PC-3 (cell line): ENCODE measurements at regions not wholly inside any gene's neighbourhood (a gene's known extent, or its start where the extent isn't known, plus 50 kb on each side); places are given as distances from the start of the nearest gene placed in this dataset.

Source experiments
- ATAC-seq: fragments of 200-7000 bp; cut with Tn5 transposase; 2 replicates; pipeline ENCODE4 v1.9.1; 2020; ENCODE audit warnings: mild to moderate bottlenecking, moderate library complexity
- BruUV-seq: library from RNA; stranded (reverse); fragments of 400-500 nt; replicated peaks from 2 replicates; lab custom pipeline; 2021; lab: Mats Ljungman, UMichigan
- CTCF ChIA-PET: fragments of 300-600 bp; sonication (Branson Sonifier 250); formaldehyde crosslinking; loops from one replicate; lab custom pipeline; 2022; ENCODE audit warnings: antibody characterized with exemption; lab: Charles Lee
- POLR2A ChIA-PET: fragments of 300-600 bp; sonication (Branson Sonifier 250); formaldehyde crosslinking; loops from one replicate; lab custom pipeline; 2022; ENCODE audit warnings: antibody characterized with exemption; ENCODE audit not compliant: unreplicated experiment; lab: Charles Lee
- DNase-seq: peaks from one replicate; pipeline ENCODE4 v3.0.0-alpha.2; 2015
- H2AFZ ChIP-seq: fragments of 300-600 bp; sonication (generic); 2 replicates; pipeline ENCODE4 v1.6.0; 2016; ENCODE audit warnings: antibody characterized with exemption, low read length
- H3F3A ChIP-seq: fragments of 300-600 bp; sonication (generic); one replicate; pipeline ENCODE4 v1.6.0; 2017; ENCODE audit warnings: antibody characterized with exemption, low read length, control low read depth, mild to moderate bottlenecking; ENCODE audit not compliant: unreplicated experiment
- H3K27ac ChIP-seq: fragments of 300-600 bp; sonication (generic); 2 replicates; pipeline ENCODE4 v1.5.1; 2016; ENCODE audit warnings: mild to moderate bottlenecking, low read length
- H3K27me3 ChIP-seq: fragments of 300-600 bp; sonication (generic); 2 replicates; pipeline ENCODE4 v1.6.1; 2016; ENCODE audit warnings: low read length, mixed read lengths
- H3K36me3 ChIP-seq: fragments of 300-600 bp; sonication (generic); 2 replicates; pipeline ENCODE4 v1.6.1; 2016; ENCODE audit warnings: low read depth, mixed run types, low read length, mixed read lengths
- H3K4me1 ChIP-seq: fragments of 300-600 bp; sonication (generic); 2 replicates; pipeline ENCODE4 v1.5.1; 2016; ENCODE audit warnings: low read length; ENCODE audit not compliant: insufficient read depth
- H3K4me2 ChIP-seq: fragments of 300-600 bp; sonication (generic); 2 replicates; pipeline ENCODE4 v1.6.0; 2016; ENCODE audit warnings: low read length
- H3K4me3 ChIP-seq: fragments of 300-600 bp; sonication (generic); 2 replicates; pipeline ENCODE4 v1.5.1; 2016; ENCODE audit warnings: mild to moderate bottlenecking, low read length, mixed read lengths
- H3K79me2 ChIP-seq: fragments of 300-600 bp; sonication (generic); 2 replicates; pipeline ENCODE4 v1.6.1; 2017; ENCODE audit warnings: low read length, mixed read lengths
- H3K9ac ChIP-seq: fragments of 300-600 bp; sonication (generic); 2 replicates; pipeline ENCODE4 v1.6.0; 2016; ENCODE audit warnings: mild to moderate bottlenecking, low read length
- H3K9me2 ChIP-seq: fragments of 300-600 bp; sonication (generic); replicated peaks from 2 replicates; pipeline ENCODE4 v1.6.1; 2016; ENCODE audit warnings: mixed run types, low read length, mixed read lengths
- H3K9me3 ChIP-seq: fragments of 300-600 bp; sonication (generic); 2 replicates; pipeline ENCODE4 v1.6.1; 2016; ENCODE audit warnings: low read length, mixed read lengths
- H4K20me1 ChIP-seq: fragments of 300-600 bp; sonication (generic); 2 replicates; pipeline ENCODE4 v1.6.1; 2016; ENCODE audit warnings: low read length, mixed read lengths
- EZH2 ChIP-seq: fragments of 300-600 bp; sonication (generic); IDR thresholded peaks from one replicate; pipeline ENCODE4 v1.6.1; 2017; ENCODE audit warnings: antibody characterized with exemption, mild to moderate bottlenecking, low read length; ENCODE audit not compliant: unreplicated experiment
- EZH2phosphoT487 ChIP-seq: fragments of 300-600 bp; sonication (generic); IDR thresholded peaks from 2 replicates; pipeline ENCODE4 v1.6.1; 2018; ENCODE audit warnings: mild to moderate bottlenecking, antibody characterized with exemption, low read length, borderline replicate concordance
- intact Hi-C: fragments of 100-400 bp; cut with micrococcal nuclease; formaldehyde crosslinking; loops from 2 replicates; pipeline ENCODE4 v1.9.0; 2023
- TF ChIP-seq, protein P1 (sequence below): fragments of 300-600 bp; sonication (generic); conservative IDR thresholded peaks from 2 replicates; pipeline ENCODE4 v1.5.1; 2017; ENCODE audit warnings: antibody characterized with exemption, low read depth, mild to moderate bottlenecking, low read length

DNA sequence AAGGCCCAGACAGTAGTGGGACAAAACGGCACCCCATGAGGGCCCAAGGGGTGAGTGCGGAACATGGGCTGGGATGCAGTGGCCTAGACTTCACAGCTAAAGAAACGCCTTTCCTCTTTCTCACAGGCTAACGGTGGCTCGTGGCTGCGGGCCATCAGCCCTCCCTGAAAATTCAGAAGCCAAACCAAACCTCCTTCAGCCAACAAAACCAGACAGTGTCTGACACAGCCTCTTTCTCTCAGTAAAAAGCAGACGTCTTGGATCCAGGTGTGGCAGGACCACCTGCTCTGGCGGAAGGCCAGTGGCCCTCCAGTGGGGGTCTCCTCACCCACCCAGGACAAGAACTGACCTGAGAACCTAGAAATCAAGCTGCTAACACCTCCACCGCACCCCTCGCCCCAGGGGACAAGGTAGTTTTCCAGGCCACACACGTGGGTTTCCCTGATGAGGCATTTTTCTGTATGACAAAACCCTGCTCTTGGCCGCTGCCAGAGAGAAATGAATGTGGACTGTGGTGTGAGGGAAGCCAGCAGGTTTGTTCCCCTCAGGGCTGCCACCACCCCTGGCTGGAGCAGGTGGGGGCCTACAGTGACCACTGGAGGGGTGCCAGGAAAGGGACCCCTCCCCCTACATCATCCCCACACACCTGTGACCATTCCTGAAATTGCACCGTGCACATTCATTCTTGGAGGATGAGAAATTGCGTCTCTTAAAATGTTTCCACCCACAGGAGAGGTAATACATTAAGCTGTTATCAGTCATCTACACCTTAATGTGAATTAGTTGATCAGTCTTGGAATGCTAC is 76.8 kb upstream of the PIM1 start:
- CTCF ChIA-PET: no interaction called here

DNA sequence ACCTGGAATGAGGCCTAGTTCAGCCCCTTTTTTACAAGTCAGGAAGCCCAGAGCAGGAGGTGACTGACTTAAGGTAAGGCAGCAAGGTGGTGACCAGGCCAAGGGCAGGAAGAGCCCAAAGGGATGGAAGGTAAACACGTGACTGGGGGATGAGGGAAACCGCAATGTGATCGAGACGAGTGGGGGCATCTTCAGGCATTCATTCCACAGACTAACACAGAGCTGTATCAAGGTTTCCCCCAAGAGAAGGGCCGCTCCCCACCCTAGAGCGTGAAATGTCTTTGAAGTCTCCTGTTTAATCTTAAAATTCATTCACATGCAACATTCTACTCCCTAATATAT is 76.3 kb upstream of the PIM1 start:
- H3K4me1 ChIP-seq: no peaks in the 10 kb centered on the region
- no peaks in the 10 kb centered on the region for H3K36me3 ChIP-seq
- no peak overlapping the region for H3K4me3 ChIP-seq
- DNase-seq (no peak), ATAC-seq (no peak)
- H2AFZ ChIP-seq: no peak overlapping the region
- H3F3A ChIP-seq: no peaks in the 10 kb centered on the region
- no peak overlapping the region for H3K9ac ChIP-seq
- no peaks in the 10 kb centered on the region for H3K9me2 ChIP-seq
- H3K9me3 ChIP-seq: no peaks in the 10 kb centered on the region
- no peak for TF ChIP-seq EZH2
- TF ChIP-seq EZH2phosphoT487: no peak
- TF ChIP-seq, protein P1, sequence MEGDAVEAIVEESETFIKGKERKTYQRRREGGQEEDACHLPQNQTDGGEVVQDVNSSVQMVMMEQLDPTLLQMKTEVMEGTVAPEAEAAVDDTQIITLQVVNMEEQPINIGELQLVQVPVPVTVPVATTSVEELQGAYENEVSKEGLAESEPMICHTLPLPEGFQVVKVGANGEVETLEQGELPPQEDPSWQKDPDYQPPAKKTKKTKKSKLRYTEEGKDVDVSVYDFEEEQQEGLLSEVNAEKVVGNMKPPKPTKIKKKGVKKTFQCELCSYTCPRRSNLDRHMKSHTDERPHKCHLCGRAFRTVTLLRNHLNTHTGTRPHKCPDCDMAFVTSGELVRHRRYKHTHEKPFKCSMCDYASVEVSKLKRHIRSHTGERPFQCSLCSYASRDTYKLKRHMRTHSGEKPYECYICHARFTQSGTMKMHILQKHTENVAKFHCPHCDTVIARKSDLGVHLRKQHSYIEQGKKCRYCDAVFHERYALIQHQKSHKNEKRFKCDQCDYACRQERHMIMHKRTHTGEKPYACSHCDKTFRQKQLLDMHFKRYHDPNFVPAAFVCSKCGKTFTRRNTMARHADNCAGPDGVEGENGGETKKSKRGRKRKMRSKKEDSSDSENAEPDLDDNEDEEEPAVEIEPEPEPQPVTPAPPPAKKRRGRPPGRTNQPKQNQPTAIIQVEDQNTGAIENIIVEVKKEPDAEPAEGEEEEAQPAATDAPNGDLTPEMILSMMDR: no peak
- no peaks in the 10 kb centered on the region for H4K20me1 ChIP-seq
- no peaks in the 10 kb centered on the region for H3K27me3 ChIP-seq
- no peaks in the 10 kb centered on the region for H3K79me2 ChIP-seq
- ChIA-PET CTCF (no interaction called here), POLR2A (no interaction called here)
- intact Hi-C loops: no loop called here
- H3K4me2 ChIP-seq: no peak overlapping the region
- no TSS peak for BruUV-seq
- H3K27ac ChIP-seq: no peak overlapping the region

More for the DNA sequence above, 76.8 kb upstream of the PIM1 start:
- BruUV-seq: no TSS peak
- intact Hi-C loops: no loop called here
- Histone ChIP-seq H3K4me3 (no peak overlapping the region), H3K79me2 (no peaks in the 10 kb centered on the region), H3K9me2 (no peaks in the 10 kb centered on the region), H3K9me3 (no peaks in the 10 kb centered on the region), H3K27me3 (no peaks in the 10 kb centered on the region), H3F3A (no peaks in the 10 kb centered on the region), H3K27ac (no peak overlapping the region), H3K4me2 (no peak overlapping the region), H3K36me3 (no peaks in the 10 kb centered on the region), H3K4me1 (no peaks in the 10 kb centered on the region), H2AFZ (no peak overlapping the region), H4K20me1 (no peaks in the 10 kb centered on the region), H3K9ac (no peak overlapping the region)
- DNase-seq: no peak
- no peak for TF ChIP-seq EZH2
- TF ChIP-seq, protein P1: no peak
- TF ChIP-seq EZH2phosphoT487: no peak
- ATAC-seq: no peak
- POLR2A ChIA-PET: no interaction called here

DNA sequence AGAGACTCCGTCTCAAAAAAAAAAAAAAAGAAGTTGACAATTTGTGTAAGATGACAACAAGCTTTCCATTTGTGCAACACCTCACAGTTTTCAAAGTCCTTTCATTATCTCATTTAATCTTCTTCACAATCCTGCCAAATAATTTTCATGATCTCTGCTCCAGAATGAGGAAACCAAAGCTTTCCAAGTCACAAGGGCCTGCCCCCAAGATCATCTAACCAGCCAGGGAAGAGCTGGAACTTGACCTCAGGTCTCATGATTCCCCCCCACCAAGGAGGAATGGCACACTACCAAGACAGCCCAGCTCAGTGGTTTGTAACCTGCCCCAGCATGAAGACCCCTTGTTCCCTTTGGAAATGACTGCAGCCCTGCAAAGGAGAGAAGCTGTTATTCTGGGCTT is 74.0 kb upstream of the PIM1 start:
- BruUV-seq: no TSS peak
- ChIA-PET POLR2A (interaction anchor here (0.6 kb wide), 1 partner anchor 192 kb away, joined by 3 read pairs; no protein-coding TSS in a partner anchor), CTCF (no interaction called here)
- Histone ChIP-seq H3K9me2 (no peaks in the 10 kb centered on the region), H2AFZ (no peak overlapping the region), H3K79me2 (no peaks in the 10 kb centered on the region), H3K4me3 (no peak overlapping the region), H4K20me1 (no peaks in the 10 kb centered on the region), H3K9me3 (no peaks in the 10 kb centered on the region), H3K4me1 (no peaks in the 10 kb centered on the region; the same call in 1 of the 2 replicates), H3K4me2 (no peak overlapping the region), H3K27ac (no peak overlapping the region), H3K27me3 (no peaks in the 10 kb centered on the region), H3K9ac (no peak overlapping the region), H3F3A (no peaks in the 10 kb centered on the region), H3K36me3 (no peaks in the 10 kb centered on the region)
- TF ChIP-seq, protein P1: no peak
- no peak for TF ChIP-seq EZH2
- TF ChIP-seq EZH2phosphoT487: no peak
- ATAC-seq (no peak), DNase-seq (no peak)
- intact Hi-C loops: no loop called here
